ENCODE measurements at regions not wholly inside any gene's neighbourhood (a gene's known extent, or its start where the extent isn't known, plus 50 kb on each side); places are given as distances from the start of the nearest gene placed in this dataset.
"Not testable (repeated sequence)": the region's sequence is repeated elsewhere in the genome, so short reads cannot be mapped to it uniquely, and the experiment has no call there.

- no peak for DNase-seq
These were observed 620.8 kb upstream of the AUTS2 start for GRCh38 chr7:68977385-68978055.

GRCh38 chr7:68978710-68979109 is 619.6 kb upstream of the AUTS2 start:
- no peak for DNase-seq

- DNase-seq, result no peak
These were observed 618.3 kb upstream of the AUTS2 start for GRCh38 chr7:68980011-68980410.

- not testable (repeated sequence) for DNase-seq
These were observed 617.8 kb upstream of the AUTS2 start for GRCh38 chr7:68980432-68980831.

GRCh38 chr7:68984306-68984705 is 614.0 kb upstream of the AUTS2 start:
- no peak for DNase-seq

GRCh38 chr7:68994841-68995240 is 603.4 kb upstream of the AUTS2 start:
- DNase-seq, result no peak

GRCh38 chr7:68998136-68998535 is 600.1 kb upstream of the AUTS2 start:
- DNase-seq, result no peak

- DNase-seq, result no peak
These were observed 595.9 kb upstream of the AUTS2 start for GRCh38 chr7:69002416-69002815.

GRCh38 chr7:69012149-69012548 is 586.1 kb upstream of the AUTS2 start:
- no peak for DNase-seq

GRCh38 chr7:69017208-69017607 is 581.1 kb upstream of the AUTS2 start:
- no peak for DNase-seq

GRCh38 chr7:69018200-69018599 is 580.1 kb upstream of the AUTS2 start:
- DNase-seq, result no peak

- DNase-seq, result no peak
These were observed 578.8 kb upstream of the AUTS2 start for GRCh38 chr7:69019437-69019836.

GRCh38 chr7:69020536-69020935 is 577.7 kb upstream of the AUTS2 start:
- DNase-seq, result no peak

GRCh38 chr7:69025249-69025648 is 573.0 kb upstream of the AUTS2 start:
- no peak for DNase-seq

GRCh38 chr7:69032848-69033247 is 565.4 kb upstream of the AUTS2 start:
- DNase-seq, result no peak

GRCh38 chr7:69035826-69036225 is 562.4 kb upstream of the AUTS2 start:
- no peak for DNase-seq

- no peak for DNase-seq
These were observed 562.0 kb upstream of the AUTS2 start for GRCh38 chr7:69036301-69036700.

- DNase-seq, result no peak
These were observed 559.4 kb upstream of the AUTS2 start for GRCh38 chr7:69038915-69039314.

- DNase-seq, result no peak
These were observed 556.1 kb upstream of the AUTS2 start for GRCh38 chr7:69042138-69042537.

- no peak for DNase-seq
These were observed 551.0 kb upstream of the AUTS2 start for GRCh38 chr7:69047151-69047754.

- DNase-seq, result no peak
These were observed 548.9 kb upstream of the AUTS2 start for GRCh38 chr7:69049326-69049725.

GRCh38 chr7:69052447-69052846 is 545.8 kb upstream of the AUTS2 start:
- no peak for DNase-seq

GRCh38 chr7:69060516-69060915 is 537.8 kb upstream of the AUTS2 start:
- no peak for DNase-seq

- no peak for DNase-seq
These were observed 536.1 kb upstream of the AUTS2 start for GRCh38 chr7:69062020-69062765.

Measured in NK-92 treated with Interleukin-12 subunit alpha and Interleukin-12 subunit beta, amount 100 ng/mL, for 24 hours (cell line).